Activated T-cell treated with anti-CD3 and anti-CD28 coated beads, Interleukin-2, amount 50 U/mL, for 1 hour (primary cell): ENCODE measurements at regions not wholly inside any gene's neighbourhood (a gene's known extent, or its start where the extent isn't known, plus 50 kb on each side); places are given as distances from the start of the nearest gene placed in this dataset.
"Not testable (repeated sequence)": the region's sequence is repeated elsewhere in the genome, so short reads cannot be mapped to it uniquely, and the experiment has no call there.

ENCODE experiments used
- DNase-seq: peaks from one replicate; pipeline ENCODE4 v3.0.0-alpha.2; 2020

- DNase-seq: no peak
Observed at GRCh38 chr12:60568914-60569313, 973.1 kb downstream of the SLC16A7 start.

GRCh38 chr12:60577607-60578006, 981.8 kb downstream of the SLC16A7 start:
- DNase-seq: no peak

GRCh38 chr12:60587664-60588063, 991.8 kb downstream of the SLC16A7 start:
- DNase-seq: not testable (repeated sequence)

- no peak for DNase-seq
Observed at GRCh38 chr12:60594035-60594711, 998.3 kb downstream of the SLC16A7 start.

- no peak for DNase-seq
Observed at GRCh38 chr12:60602601-60603000, 1006.8 kb downstream of the SLC16A7 start.

GRCh38 chr12:60603475-60603874, 1007.6 kb downstream of the SLC16A7 start:
- not testable (repeated sequence) for DNase-seq

- no peak for DNase-seq
Observed at GRCh38 chr12:60616400-60616799, 1020.6 kb downstream of the SLC16A7 start.

GRCh38 chr12:60630796-60631195, 1035.0 kb downstream of the SLC16A7 start:
- no peak for DNase-seq

GRCh38 chr12:60644076-60644475, 1048.2 kb downstream of the SLC16A7 start:
- no peak for DNase-seq

- DNase-seq: no peak
Observed at GRCh38 chr12:60666895-60667294, 1071.1 kb downstream of the SLC16A7 start.

GRCh38 chr12:60672949-60673348, 1077.1 kb downstream of the SLC16A7 start:
- no peak for DNase-seq

- no peak for DNase-seq
Observed at GRCh38 chr12:60684988-60685655, 1089.3 kb downstream of the SLC16A7 start.

GRCh38 chr12:60689137-60689536, 1093.3 kb downstream of the SLC16A7 start:
- no peak for DNase-seq

- DNase-seq: no peak
Observed at GRCh38 chr12:60693019-60693626, 1097.3 kb downstream of the SLC16A7 start.

- DNase-seq: no peak
Observed at GRCh38 chr12:60704171-60704914, 1108.5 kb downstream of the SLC16A7 start.

GRCh38 chr12:60710246-60710645, 1114.4 kb downstream of the SLC16A7 start:
- DNase-seq: no peak

- DNase-seq: no peak
Observed at GRCh38 chr12:60714141-60714900, 1118.5 kb downstream of the SLC16A7 start.

GRCh38 chr12:60724475-60724874, 1128.6 kb downstream of the SLC16A7 start:
- no peak for DNase-seq

- no peak for DNase-seq
Observed at GRCh38 chr12:60724984-60725383, 1129.2 kb downstream of the SLC16A7 start.

GRCh38 chr12:60752589-60752988, 1156.8 kb downstream of the SLC16A7 start:
- DNase-seq: no peak

GRCh38 chr12:60758224-60758623, 1162.4 kb downstream of the SLC16A7 start:
- no peak for DNase-seq

- DNase-seq: no peak
Observed at GRCh38 chr12:60760965-60761364, 1165.1 kb downstream of the SLC16A7 start.

- not testable (repeated sequence) for DNase-seq
Observed at GRCh38 chr12:60801166-60801565, 1205.3 kb downstream of the SLC16A7 start.
